ENCODE measurements at regions not wholly inside any gene's neighbourhood (a gene's known extent, or its start where the extent isn't known, plus 50 kb on each side); places are given as distances from the start of the nearest gene placed in this dataset.

DNA sequence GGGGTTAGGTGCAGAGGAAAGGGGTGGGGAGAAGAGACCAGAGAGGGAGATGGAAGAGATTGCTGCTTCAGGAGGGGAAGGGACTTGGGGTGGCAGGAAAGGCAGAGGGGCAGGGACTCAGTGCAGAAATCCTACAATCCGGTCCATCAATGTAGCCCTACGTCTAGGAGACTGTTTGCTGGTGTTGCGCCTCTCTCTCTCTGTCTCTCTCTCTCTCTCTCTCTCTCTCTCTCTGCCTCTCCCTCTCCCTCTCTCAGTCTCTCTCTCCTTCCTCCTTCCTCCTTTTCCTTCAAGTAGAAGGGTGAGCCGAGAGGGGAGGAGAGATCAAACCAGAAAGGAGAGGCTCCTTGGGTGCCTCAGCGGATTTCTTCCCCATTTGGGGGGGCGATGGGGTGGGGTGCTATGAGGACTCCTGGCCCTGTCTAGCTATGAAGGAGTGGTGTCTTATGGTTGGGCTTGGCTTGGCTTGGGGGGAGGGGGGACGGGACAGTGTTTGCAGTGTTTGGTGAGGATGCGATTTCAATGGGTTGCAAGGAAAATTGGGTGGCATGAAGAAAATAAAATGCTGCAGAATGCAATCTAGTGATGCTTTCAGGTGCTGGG is 181.2 kb downstream of the TBXT start (continued):
- TF ChIP-seq HNF4A (conservative IDR thresholded peaks at IDR 0.05) (no peak), TAF1 (conservative IDR thresholded peaks at IDR 0.05) (no peak)

DNA sequence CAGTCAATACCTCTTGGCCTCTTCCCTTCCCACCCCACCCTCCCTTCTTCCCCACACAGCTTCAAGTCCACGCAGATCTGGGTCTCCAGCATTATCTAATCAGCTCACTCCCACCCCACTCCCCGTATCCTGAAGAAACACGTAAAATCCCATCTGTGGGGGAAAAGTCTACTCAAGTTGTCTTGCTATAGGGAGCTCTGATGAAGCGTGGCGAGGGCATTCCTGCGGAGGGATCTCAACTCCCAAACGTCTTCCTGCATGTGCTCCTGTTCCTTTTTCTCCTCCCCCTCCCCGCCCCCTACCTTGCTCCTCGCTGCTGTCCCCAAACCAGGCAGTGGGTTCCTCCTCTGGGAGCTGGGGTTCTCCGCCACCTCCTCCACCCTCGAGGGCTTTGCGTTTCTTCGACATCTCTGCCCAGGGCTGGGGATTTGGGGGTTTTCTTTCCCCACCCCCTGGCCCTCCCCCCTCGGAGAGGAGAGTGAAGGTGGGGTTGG is 181.8 kb downstream of the TBXT start:
- Histone ChIP-seq H3K4me1 (ENCODE audit: control insufficient read depth in 4 of 4, insufficient read depth in 4 of 4, low read length in 3 of 4) (peaks cover 0 to 16% (median 3%) of the 10 kb centered on the region in 4 donors), H3K9me3 (ENCODE audit: control insufficient read depth in 4 of 4, low read length in 3 of 4) (no peaks in the 10 kb centered on the region), H3K4me3 (ENCODE audit: low read depth in 1 of 3, low read length in 3 of 3) (no peak overlapping the region), H3K27me3 (ENCODE audit: control insufficient read depth in 4 of 4, insufficient read depth in 4 of 4, low read length in 3 of 4) (peaks cover 2 to 16% (median 5%) of the 10 kb centered on the region in 4 donors), H3K27ac (ENCODE audit: low read depth in 1 of 2, low read length in 2 of 2) (no peak overlapping the region), H3K9ac (ENCODE audit: low read depth in 1 of 2, low read length in 2 of 2) (no peak overlapping the region), H3K36me3 (ENCODE audit: control insufficient read depth in 4 of 4, insufficient read depth in 3 of 4, low read depth in 1 of 4, low read length in 3 of 4) (no peaks in the 10 kb centered on the region)
- 12% methylated on average over 14 of the region's 14 CpGs for WGBS
- TF ChIP-seq FOXA2 (IDR thresholded peaks at IDR 0.05) = no peak
- TF ChIP-seq RXRA (IDR thresholded peaks at IDR 0.05) = no peak
- TF ChIP-seq HNF4G (IDR thresholded peaks at IDR 0.05) = no peak
- no peak for TF ChIP-seq TAF1 (conservative IDR thresholded peaks at IDR 0.05)
- TF ChIP-seq YY1 (IDR thresholded peaks at IDR 0.05) = no peak
- no peak for DNase-seq (ENCODE audit: low spot score)

DNA sequence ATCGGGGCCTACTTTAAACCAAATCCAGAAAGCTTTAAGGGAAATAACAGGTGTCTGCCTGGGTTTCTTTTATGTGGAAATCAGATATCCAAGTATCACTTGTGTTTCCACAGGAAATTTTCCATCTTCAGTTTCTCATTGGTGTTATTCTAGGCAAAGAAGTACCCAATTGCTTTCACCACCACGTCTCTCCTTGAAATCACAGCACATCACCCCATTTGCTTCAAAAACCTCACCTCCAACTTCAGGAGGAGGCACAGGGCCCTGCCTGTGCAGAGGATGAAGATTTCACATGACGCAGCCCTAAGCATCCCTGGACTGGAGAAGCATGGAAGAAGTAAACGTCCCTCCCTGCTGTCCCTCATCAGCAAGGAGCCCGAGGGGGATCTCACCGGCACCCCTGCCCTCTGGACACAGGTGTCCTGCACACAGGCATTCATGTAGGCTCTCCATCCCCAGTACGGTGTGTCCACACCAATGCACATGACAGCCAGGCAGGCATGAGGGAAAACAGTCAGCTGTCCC is 182.3 kb downstream of the TBXT start:
- no peaks in the 10 kb centered on the region for H3K9me3 ChIP-seq (ENCODE audit: control insufficient read depth in 4 of 4, low read length in 3 of 4)
- peaks cover 0 to 16% (median 3%) of the 10 kb centered on the region in 4 donors for H3K4me1 ChIP-seq (ENCODE audit: control insufficient read depth in 4 of 4, insufficient read depth in 4 of 4, low read length in 3 of 4)
- 42% methylated on average over 7 of the region's 7 CpGs for whole genome bisulfite sequencing
- no peaks in the 10 kb centered on the region for H3K36me3 ChIP-seq (ENCODE audit: control insufficient read depth in 4 of 4, insufficient read depth in 3 of 4, low read depth in 1 of 4, low read length in 3 of 4)
- DNase-seq (ENCODE audit: low spot score) = no peak
- TF ChIP-seq RAD21 (IDR thresholded peaks at IDR 0.05) = no peak
- TF ChIP-seq GABPA (IDR thresholded peaks at IDR 0.05 in 1 of 2, conservative IDR thresholded peaks at IDR 0.05 in 1 of 2) = no peak
- TF ChIP-seq, protein P1, sequence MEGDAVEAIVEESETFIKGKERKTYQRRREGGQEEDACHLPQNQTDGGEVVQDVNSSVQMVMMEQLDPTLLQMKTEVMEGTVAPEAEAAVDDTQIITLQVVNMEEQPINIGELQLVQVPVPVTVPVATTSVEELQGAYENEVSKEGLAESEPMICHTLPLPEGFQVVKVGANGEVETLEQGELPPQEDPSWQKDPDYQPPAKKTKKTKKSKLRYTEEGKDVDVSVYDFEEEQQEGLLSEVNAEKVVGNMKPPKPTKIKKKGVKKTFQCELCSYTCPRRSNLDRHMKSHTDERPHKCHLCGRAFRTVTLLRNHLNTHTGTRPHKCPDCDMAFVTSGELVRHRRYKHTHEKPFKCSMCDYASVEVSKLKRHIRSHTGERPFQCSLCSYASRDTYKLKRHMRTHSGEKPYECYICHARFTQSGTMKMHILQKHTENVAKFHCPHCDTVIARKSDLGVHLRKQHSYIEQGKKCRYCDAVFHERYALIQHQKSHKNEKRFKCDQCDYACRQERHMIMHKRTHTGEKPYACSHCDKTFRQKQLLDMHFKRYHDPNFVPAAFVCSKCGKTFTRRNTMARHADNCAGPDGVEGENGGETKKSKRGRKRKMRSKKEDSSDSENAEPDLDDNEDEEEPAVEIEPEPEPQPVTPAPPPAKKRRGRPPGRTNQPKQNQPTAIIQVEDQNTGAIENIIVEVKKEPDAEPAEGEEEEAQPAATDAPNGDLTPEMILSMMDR (IDR thresholded peaks at IDR 0.05; ENCODE audit: low read depth, low read length, missing input control) = no peak
- no peak for TF ChIP-seq FOXA1 (IDR thresholded peaks at IDR 0.05)
- no peak for TF ChIP-seq TAF1 (conservative IDR thresholded peaks at IDR 0.05)
- no peak for TF ChIP-seq YY1 (IDR thresholded peaks at IDR 0.05)
- no peak for TF ChIP-seq NR2F2 (IDR thresholded peaks at IDR 0.05)
- no peak for TF ChIP-seq RXRA (IDR thresholded peaks at IDR 0.05)
- TF ChIP-seq FOXA2 (IDR thresholded peaks at IDR 0.05) = no peak
- TF ChIP-seq HNF4G (IDR thresholded peaks at IDR 0.05) = no peak
- no peak for TF ChIP-seq SP1 (IDR thresholded peaks at IDR 0.05)
- TF ChIP-seq HNF4A (conservative IDR thresholded peaks at IDR 0.05) = no peak
- TF ChIP-seq, protein P2, sequence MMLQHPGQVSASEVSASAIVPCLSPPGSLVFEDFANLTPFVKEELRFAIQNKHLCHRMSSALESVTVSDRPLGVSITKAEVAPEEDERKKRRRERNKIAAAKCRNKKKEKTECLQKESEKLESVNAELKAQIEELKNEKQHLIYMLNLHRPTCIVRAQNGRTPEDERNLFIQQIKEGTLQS (IDR thresholded peaks at IDR 0.05) = no peak
- TF ChIP-seq, protein P3, sequence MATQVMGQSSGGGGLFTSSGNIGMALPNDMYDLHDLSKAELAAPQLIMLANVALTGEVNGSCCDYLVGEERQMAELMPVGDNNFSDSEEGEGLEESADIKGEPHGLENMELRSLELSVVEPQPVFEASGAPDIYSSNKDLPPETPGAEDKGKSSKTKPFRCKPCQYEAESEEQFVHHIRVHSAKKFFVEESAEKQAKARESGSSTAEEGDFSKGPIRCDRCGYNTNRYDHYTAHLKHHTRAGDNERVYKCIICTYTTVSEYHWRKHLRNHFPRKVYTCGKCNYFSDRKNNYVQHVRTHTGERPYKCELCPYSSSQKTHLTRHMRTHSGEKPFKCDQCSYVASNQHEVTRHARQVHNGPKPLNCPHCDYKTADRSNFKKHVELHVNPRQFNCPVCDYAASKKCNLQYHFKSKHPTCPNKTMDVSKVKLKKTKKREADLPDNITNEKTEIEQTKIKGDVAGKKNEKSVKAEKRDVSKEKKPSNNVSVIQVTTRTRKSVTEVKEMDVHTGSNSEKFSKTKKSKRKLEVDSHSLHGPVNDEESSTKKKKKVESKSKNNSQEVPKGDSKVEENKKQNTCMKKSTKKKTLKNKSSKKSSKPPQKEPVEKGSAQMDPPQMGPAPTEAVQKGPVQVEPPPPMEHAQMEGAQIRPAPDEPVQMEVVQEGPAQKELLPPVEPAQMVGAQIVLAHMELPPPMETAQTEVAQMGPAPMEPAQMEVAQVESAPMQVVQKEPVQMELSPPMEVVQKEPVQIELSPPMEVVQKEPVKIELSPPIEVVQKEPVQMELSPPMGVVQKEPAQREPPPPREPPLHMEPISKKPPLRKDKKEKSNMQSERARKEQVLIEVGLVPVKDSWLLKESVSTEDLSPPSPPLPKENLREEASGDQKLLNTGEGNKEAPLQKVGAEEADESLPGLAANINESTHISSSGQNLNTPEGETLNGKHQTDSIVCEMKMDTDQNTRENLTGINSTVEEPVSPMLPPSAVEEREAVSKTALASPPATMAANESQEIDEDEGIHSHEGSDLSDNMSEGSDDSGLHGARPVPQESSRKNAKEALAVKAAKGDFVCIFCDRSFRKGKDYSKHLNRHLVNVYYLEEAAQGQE (IDR thresholded peaks at IDR 0.05) = no peak
- H3K9ac ChIP-seq (ENCODE audit: low read depth in 1 of 2, low read length in 2 of 2) = no peak overlapping the region
- H3K4me3 ChIP-seq (ENCODE audit: low read depth in 1 of 3, low read length in 3 of 3) = no peak overlapping the region
- peaks cover 2 to 12% (median 4%) of the 10 kb centered on the region in 4 donors for H3K27me3 ChIP-seq (ENCODE audit: control insufficient read depth in 4 of 4, insufficient read depth in 4 of 4, low read length in 3 of 4)
- no peak overlapping the region for H3K27ac ChIP-seq (ENCODE audit: low read depth in 1 of 2, low read length in 2 of 2)
